ENCODE measurements at regions not wholly inside any gene's neighbourhood (a gene's known extent, or its start where the extent isn't known, plus 50 kb on each side); places are given as distances from the start of the nearest gene placed in this dataset.
A peak's percentile ranks its signal among the peaks of the same experiment; 100 is the strongest.

DNA sequence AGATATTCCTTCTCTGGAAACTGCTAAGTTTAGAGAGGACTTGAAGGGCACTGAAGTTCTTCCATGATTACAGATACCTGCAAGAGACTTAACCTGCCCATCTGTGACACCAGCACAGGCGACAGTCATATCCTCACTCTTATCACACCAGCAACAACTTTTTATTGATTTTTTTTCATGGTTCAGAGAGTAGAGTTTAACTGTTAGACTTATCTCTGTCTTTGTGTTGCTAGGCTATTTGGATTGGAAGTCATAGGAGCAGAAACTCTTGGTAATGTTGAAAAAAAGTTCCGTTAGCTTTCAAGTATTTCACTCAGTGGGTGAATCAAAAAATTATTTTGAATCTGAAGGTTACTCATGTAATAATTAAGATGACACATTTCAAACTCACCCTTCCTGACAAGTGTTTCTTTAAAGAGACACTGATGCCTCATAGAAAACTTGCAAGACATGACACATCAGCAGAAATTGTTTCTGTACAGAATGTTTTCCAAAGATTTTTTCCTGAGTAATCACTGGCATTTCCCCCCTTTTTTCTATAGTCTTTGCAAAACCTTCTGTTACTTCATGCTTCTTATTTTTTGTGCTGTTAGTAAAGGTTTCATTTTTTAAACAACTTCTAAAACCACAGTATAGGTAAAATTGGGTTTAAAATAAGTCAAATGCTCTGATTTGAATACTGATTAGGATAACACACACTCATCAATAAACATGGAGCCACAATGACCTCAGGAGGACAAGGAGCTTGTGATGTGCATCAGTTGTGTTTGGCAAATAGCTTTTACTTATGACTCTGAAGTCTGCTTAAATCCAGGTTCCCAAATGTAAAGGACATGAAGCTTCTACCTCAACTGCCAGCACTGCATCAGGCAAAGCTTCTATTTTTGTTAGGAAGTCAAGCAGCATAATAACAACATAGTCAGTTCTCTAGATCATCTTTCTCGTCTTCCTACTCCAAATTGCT lies 252.9 kb upstream of the MAN1A1 start:
- Mint-ChIP-seq H3K9me3 (ENCODE audit: low read depth) (no peaks in the 10 kb centered on the region), H3K4me1 (ENCODE audit: low read depth) (peaks cover 19% of the 10 kb centered on the region), H3K27ac (ENCODE audit: unreplicated experiment) (peak overlapping the region; percentile 47), H3K27me3 (ENCODE audit: low read depth) (no peaks in the 10 kb centered on the region), H3K36me3 (ENCODE audit: low read depth) (no peaks in the 10 kb centered on the region), H3K4me3 (ENCODE audit: unreplicated experiment) (no peak overlapping the region)
- TF ChIP-seq, protein P1, sequence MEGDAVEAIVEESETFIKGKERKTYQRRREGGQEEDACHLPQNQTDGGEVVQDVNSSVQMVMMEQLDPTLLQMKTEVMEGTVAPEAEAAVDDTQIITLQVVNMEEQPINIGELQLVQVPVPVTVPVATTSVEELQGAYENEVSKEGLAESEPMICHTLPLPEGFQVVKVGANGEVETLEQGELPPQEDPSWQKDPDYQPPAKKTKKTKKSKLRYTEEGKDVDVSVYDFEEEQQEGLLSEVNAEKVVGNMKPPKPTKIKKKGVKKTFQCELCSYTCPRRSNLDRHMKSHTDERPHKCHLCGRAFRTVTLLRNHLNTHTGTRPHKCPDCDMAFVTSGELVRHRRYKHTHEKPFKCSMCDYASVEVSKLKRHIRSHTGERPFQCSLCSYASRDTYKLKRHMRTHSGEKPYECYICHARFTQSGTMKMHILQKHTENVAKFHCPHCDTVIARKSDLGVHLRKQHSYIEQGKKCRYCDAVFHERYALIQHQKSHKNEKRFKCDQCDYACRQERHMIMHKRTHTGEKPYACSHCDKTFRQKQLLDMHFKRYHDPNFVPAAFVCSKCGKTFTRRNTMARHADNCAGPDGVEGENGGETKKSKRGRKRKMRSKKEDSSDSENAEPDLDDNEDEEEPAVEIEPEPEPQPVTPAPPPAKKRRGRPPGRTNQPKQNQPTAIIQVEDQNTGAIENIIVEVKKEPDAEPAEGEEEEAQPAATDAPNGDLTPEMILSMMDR (IDR thresholded peaks at IDR 0.05) = no peak
- no peak for DNase-seq (ENCODE audit: low spot score)

DNA sequence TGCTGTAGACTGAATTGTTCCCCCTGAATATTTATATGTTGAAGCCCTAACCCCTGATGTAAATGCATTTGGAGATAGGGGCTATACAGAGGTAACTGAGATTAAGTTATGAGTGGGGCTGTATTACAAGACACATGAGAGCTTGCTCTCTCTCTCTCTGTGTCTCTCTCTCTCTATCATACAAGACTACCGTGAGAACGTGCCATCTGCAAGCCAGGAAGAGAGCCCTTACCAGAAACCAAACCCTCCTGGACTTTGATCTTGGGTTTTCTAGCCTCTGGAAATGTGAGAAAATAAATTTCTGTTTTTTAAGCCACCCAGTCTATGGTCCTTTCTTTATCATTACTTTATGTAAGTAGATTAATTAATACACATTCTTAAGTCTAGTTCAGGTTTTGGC lies 249.3 kb upstream of the MAN1A1 start:
- peaks cover 19% of the 10 kb centered on the region for H3K4me1 Mint-ChIP-seq (ENCODE audit: low read depth)
- no peak overlapping the region for H3K27ac Mint-ChIP-seq (ENCODE audit: unreplicated experiment)
- TF ChIP-seq, protein P1 (IDR thresholded peaks at IDR 0.05) = no peak
- no peaks in the 10 kb centered on the region for H3K36me3 Mint-ChIP-seq (ENCODE audit: low read depth)
- peaks cover 9% of the 10 kb centered on the region for H3K9me3 Mint-ChIP-seq (ENCODE audit: low read depth)
- no peak overlapping the region for H3K4me3 Mint-ChIP-seq (ENCODE audit: unreplicated experiment)
- no peak for DNase-seq (ENCODE audit: low spot score)
- peaks cover 2% of the 10 kb centered on the region for H3K27me3 Mint-ChIP-seq (ENCODE audit: low read depth)

DNA sequence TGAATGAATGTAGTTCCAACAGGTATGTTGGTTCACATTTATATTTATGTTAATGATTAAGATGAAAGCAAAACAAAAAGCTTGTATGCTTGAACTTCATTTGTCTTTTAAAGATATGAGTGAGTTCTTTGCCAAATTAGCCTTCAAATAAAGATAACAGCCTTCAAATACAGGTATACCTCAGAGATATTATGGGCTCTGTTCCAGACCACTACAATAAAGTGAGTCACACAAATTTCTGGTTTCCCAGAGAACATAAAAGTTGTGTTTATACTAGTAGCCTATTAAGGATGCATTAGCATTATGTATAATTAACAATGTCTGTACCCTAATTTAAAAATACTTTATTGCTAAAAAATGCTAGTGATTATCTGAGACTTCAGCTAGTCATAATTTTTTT lies 245.3 kb upstream of the MAN1A1 start:
- DNase-seq (ENCODE audit: low spot score) = no peak
- Mint-ChIP-seq H3K4me1 (ENCODE audit: low read depth) (no peaks in the 10 kb centered on the region), H3K27ac (ENCODE audit: unreplicated experiment) (no peak overlapping the region), H3K9me3 (ENCODE audit: low read depth) (peaks cover 9% of the 10 kb centered on the region), H3K27me3 (ENCODE audit: low read depth) (peaks cover 11% of the 10 kb centered on the region), H3K36me3 (ENCODE audit: low read depth) (no peaks in the 10 kb centered on the region), H3K4me3 (ENCODE audit: unreplicated experiment) (no peak overlapping the region)
- TF ChIP-seq, protein P1 (IDR thresholded peaks at IDR 0.05) = no peak

DNA sequence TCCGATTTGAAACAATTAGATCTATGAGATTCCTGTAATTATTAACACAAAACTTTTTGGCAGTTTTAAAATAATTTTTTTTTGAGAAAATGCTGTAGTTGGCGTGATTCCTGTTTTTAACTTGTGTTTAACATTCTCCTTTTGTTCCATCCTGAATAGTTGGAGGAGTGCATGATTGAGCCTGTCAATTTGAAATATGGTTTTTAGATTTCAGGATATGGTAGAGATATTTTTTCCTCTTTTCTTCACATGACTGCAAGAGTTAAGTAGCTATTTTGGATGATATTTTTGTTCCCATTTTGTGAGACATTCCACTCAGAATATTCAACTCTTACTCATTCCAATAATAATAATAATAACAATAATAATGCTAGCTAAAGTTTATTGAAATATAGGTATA lies 241.7 kb upstream of the MAN1A1 start:
- Mint-ChIP-seq H3K4me3 (ENCODE audit: unreplicated experiment) (no peak overlapping the region), H3K27ac (ENCODE audit: unreplicated experiment) (no peak overlapping the region), H3K27me3 (ENCODE audit: low read depth) (peaks cover 18% of the 10 kb centered on the region), H3K4me1 (ENCODE audit: low read depth) (no peaks in the 10 kb centered on the region), H3K9me3 (ENCODE audit: low read depth) (peaks cover 6% of the 10 kb centered on the region), H3K36me3 (ENCODE audit: low read depth) (no peaks in the 10 kb centered on the region)
- TF ChIP-seq, protein P1 (IDR thresholded peaks at IDR 0.05) = no peak
- no peak for DNase-seq (ENCODE audit: low spot score)

DNA sequence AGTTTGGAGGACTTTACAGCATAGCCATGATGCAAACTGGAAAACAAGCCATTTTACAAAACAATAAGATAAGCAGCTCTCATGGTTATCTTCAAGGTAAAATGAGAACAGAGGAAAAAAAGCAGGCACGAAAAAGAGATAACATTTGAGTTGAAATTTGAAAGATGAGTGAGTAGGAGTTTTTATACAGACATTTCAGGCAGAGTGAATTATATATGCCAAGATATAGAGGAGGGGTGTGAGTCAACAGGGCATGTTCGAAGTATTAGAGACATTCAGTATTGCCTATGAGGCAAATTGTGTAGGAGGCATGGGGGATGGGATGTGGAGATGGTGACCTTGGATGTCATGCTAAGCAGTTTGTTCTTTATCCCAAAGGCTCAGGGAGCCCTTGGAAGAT lies 240.5 kb upstream of the MAN1A1 start:
- DNase-seq (ENCODE audit: low spot score) = no peak
- Mint-ChIP-seq H3K27me3 (ENCODE audit: low read depth) (peaks cover 19% of the 10 kb centered on the region), H3K4me1 (ENCODE audit: low read depth) (no peaks in the 10 kb centered on the region), H3K4me3 (ENCODE audit: unreplicated experiment) (no peak overlapping the region), H3K9me3 (ENCODE audit: low read depth) (no peaks in the 10 kb centered on the region), H3K27ac (ENCODE audit: unreplicated experiment) (no peak overlapping the region), H3K36me3 (ENCODE audit: low read depth) (no peaks in the 10 kb centered on the region)
- TF ChIP-seq, protein P1 (IDR thresholded peaks at IDR 0.05) = no peak

Measured in chondrocyte (in vitro differentiated cells).